HT-29 (cell line): ENCODE measurements at regions not wholly inside any gene's neighbourhood (a gene's known extent, or its start where the extent isn't known, plus 50 kb on each side); places are given as distances from the start of the nearest gene placed in this dataset.
"Not testable (repeated sequence)": the region's sequence is repeated elsewhere in the genome, so short reads cannot be mapped to it uniquely, and the experiment has no call there.

ENCODE experiments used
- DNase-seq: peaks from one replicate; pipeline ENCODE4 v3.0.0-alpha.2; 2015; ENCODE audit warnings: low spot score

DNA sequence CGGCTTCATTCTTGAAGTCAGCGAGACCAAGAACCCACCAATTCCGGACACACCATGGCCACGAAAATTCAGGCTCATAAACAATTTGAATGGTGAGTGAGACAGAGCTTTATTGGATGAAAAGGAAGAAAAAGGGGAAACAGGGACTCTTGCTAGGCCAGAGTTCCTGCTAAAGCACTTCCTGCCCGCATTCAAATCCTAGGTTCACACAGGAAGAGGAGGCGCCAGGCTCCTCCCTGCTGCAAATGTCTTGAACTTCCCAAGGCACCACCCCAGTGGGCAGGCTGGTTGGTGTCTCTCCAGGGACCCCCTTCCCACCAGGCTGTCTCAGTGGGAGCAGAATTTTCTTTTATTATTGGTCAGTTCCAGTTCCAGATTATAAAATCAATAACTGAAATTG lies 121.2 kb downstream of the FSCB start:
- DNase-seq, result no peak

DNA sequence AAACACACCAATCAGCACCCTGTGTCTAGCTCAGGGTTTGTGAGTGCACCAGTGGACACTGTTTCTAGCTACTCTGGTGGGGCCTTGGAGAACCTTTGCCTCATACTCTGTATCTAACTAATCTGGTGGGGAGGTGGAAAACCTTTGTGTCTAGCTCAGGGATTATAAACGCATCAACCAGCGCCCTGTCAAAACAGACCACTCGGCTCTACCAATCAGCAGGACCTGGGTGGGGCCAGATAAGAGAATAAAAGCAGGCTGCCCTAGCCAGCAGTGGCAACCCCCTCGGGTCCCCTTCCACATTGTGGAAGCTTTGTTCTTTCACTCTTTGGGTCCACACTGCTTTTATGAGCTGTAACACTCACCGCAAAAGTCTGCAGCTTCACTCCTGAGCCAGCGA lies 121.8 kb downstream of the FSCB start:
- not testable (repeated sequence) for DNase-seq

- DNase-seq, result not testable (repeated sequence)
Measured at GRCh38 chr14:44384601-44385293, 122.3 kb downstream of the FSCB start.

GRCh38 chr14:44384093-44384492 lies 123.0 kb downstream of the FSCB start:
- DNase-seq, result no peak

- DNase-seq, result no peak
Measured at GRCh38 chr14:44383636-44384035, 123.4 kb downstream of the FSCB start.

GRCh38 chr14:44379292-44379977 lies 127.6 kb downstream of the FSCB start:
- DNase-seq, result no peak

DNA sequence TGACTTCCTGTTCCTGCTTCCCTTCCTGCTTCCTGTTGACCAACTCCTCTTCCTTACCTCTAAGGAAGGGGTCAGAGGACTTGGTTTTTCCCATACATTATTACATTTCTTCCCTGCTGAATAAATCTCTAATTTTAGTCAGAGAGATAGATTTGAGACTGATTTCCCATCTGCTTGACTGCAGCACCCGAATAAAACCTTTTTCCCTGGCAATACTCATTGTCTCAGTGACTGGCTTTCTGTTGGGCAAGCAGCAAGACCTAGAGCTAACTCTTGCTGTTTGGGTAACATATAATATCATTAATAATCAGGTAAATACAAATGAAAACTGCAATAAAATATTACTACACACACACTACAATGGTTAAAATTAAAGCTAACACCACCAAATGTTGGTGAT lies 132.2 kb downstream of the FSCB start:
- no peak for DNase-seq

- DNase-seq, result no peak
Measured at GRCh38 chr14:44372807-44373489, 134.1 kb downstream of the FSCB start.

DNA sequence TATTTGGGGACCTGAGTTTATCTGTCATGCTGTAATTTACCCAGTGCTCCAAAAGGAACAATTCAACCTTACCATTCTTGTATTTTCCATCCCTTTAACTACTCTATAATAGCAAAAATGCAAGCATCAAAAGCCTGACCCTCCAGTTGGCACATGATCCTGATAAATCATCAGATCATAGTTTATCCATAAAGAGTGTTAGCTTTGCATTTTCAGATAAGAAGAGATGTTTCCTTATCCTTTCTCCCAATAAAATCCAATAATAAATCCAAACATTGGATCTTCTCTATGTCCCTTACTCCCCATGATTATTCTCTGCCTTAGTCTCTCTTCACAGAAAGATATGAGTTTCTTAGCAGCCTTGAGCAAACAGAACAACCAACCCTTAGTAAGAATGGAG lies 134.9 kb downstream of the FSCB start:
- DNase-seq, result no peak

DNA sequence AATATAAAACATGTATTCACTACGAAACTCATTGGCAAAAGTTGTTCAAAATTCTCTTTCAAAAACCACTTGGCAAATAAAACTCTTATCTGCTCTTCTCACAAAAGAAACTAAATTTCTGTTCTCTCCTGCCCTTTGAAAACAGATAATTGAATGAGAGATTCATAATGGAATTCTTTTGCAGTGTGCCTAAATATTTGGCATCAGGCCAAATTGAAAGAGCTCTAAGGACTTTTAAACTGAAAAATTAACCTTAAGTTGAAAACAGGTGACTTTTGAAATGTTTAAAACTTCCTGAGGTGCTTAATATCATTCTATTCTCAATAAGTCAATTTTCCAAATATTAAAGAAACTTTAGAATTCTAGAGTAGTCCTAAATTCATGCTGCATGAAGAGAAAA lies 136.4 kb downstream of the FSCB start:
- no peak for DNase-seq

- no peak for DNase-seq
Measured at GRCh38 chr14:44369401-44370123, 137.5 kb downstream of the FSCB start.

GRCh38 chr14:44361083-44361482 lies 146.0 kb downstream of the FSCB start:
- DNase-seq, result no peak

- DNase-seq, result no peak
Measured at GRCh38 chr14:44353805-44354204, 153.3 kb downstream of the FSCB start.

- no peak for DNase-seq
Measured at GRCh38 chr14:44352201-44352600, 154.9 kb downstream of the FSCB start.

DNA sequence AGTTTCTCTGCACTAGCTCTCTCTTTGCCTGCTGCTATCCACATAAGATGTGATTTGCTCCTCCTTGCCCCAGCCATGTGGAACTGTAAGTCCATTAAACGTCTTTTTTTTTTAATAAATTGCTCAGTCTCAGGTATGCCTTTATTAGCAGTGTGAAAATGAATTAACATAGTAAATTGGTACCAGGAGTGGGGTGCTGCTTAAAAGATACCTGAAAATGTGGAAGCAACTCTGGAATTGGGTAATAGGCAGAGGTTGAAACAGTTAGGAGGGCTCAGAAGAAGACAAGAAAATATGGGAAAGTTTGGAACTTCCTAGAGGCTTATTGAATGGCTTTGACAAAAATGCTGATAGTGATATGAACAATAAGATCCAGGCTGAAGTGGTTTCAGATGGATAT lies 159.8 kb downstream of the FSCB start:
- no peak for DNase-seq

DNA sequence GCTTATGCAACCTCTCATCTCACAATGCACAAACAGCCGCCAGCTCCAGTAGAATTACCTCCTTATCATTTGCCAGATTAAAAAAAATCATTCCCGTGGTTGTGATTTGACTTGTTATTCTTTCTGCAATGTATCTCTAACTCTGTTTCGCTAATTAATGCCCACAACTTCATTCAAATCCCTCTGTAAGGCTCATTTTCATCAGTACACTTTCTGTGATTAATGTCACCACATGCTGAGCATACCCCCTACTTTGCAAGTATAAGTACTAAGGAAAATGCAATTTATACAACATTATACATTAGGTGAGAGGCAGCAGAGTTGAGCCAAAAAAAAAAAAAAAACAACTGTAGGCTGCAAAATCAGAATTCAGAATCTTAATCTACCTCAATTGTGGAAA lies 166.0 kb downstream of the FSCB start:
- DNase-seq, result no peak

DNA sequence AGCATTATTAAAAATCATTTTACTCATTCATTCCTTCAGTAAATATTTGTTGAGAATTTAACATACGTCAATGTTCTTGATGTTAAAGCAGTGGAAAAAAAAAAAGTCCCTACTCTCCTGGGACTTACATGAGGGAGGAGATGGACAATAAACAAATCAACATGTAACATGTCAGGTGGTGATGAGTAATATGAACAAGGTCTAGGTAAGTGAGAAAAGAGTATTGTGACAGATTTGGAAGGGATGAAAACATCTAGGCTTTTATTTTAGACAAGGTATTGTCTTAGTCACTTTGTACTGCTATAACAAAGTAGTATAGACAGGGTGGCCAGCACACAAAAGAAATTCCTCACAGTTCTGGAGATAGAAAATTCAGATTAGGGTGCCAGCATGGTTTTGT lies 167.2 kb downstream of the FSCB start:
- DNase-seq, result no peak

- DNase-seq, result no peak
Measured at GRCh38 chr14:44339231-44339630, 167.9 kb downstream of the FSCB start.

GRCh38 chr14:44317441-44317746 lies 189.7 kb downstream of the FSCB start:
- no peak for DNase-seq

DNA sequence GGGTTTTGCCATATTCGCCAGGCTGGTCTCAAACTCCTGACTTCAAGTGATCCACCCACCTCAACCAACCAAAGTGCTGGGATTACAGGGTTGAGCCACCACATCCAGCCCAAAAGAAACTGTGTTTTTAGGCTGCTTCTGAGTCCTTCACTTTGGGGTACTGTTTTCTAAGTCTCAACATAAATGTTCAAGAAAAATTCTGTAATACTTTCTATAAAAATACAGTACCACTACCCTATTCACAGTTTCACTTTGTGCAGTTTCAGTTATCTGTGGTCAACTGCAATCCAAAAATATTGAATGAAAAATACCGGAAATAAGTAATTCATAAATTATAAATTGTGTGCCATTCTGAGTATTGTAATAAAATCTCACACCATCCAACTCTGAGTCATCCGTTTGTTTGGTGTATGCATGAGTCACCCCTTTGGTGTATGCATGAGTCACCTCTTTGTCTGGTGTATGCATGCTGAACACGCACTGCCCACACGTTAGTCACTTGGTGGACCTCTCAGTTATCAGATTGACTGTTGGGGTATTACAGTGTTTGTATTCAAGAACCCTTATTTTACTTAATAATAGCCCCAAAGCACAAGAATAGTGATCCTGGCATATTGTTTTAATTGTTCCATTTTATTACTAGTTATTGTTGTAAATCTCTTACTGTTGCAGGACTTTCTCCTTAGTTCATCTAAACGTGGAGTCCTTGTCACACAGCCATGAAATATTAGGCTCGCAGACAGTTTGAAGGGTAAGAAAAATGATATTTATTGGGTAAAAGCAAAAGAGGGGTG lies 190.2 kb downstream of the FSCB start:
- peak; percentile 69 for DNase-seq

DNA sequence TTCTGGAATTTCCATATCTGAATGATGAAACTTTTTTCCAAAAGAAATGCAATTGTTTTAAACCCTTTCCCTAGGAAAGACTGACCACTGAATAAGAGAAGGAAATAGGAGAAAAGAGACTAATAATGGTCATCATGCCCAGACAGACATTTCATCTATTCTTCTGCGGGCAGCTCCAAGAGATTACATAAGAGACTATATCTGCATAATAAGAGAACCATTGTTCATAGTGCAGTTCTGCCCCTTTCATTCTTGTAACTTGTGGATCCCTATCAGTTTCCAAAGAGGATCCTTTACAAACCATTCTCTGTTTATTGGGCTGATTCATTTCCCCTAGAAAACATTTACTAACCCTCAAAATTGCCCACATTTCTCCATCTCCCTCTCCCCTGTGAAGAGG lies 197.8 kb downstream of the FSCB start:
- no peak for DNase-seq

DNA sequence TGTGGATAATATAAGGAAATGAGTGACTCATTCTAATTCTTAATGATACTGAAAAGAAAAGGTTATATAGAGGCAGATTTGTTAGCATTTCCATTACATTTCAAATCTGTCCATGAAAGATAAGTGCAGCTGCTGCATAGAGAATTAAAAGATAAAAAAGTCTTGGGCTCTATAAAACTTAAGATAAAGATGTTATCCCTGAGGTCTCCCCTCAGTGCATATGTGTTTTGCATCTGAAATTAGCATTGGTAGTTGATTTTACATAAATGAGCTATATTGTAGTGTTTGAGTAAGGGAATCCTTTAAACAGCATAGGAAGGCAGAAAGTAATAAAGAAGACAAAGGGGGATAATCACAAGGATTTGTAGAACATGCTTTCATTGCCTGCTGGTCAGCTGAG lies 206.2 kb downstream of the FSCB start:
- no peak for DNase-seq
